ENCODE measurements at regions not wholly inside any gene's neighbourhood (a gene's known extent, or its start where the extent isn't known, plus 50 kb on each side); places are given as distances from the start of the nearest gene placed in this dataset.

- no peak overlapping the region for H3K27ac Mint-ChIP-seq
- ChIA-PET POLR2A (no interaction called here), CTCF (no interaction called here)
- H3K27me3 Mint-ChIP-seq: no peaks in the 10 kb centered on the region
- DNase-seq: no peak
- H2AFZ ChIP-seq (ENCODE audit: insufficient read depth, low read depth, low read length, poor library complexity, severe bottlenecking): no peak overlapping the region
- peaks cover 0 to 7% (median 0%) of the 10 kb centered on the region in 3 donors for H3K9me3 ChIP-seq (ENCODE audit: control extremely low read depth in 1 of 3, control insufficient read depth in 2 of 3, insufficient read depth in 1 of 3, low read length in 2 of 3)
- no peak overlapping the region for H3K4me3 Mint-ChIP-seq
- no peak overlapping the region for H3K27ac ChIP-seq (ENCODE audit: low read length in 2 of 2)
- ATAC-seq (ENCODE audit: low read depth): no peak
- no peaks in the 10 kb centered on the region for H3K36me3 ChIP-seq (replicated peaks in 1 of 2; ENCODE audit: control extremely low read depth in 1 of 2, control insufficient read depth in 1 of 2, extremely low read depth in 1 of 2, insufficient read depth in 2 of 2, low read length in 1 of 2)
- no peaks in the 10 kb centered on the region for H3K79me2 ChIP-seq (ENCODE audit: control insufficient read depth, insufficient read depth, low read length)
- intact Hi-C loops (cut with micrococcal nuclease): no loop called here
- no peaks in the 10 kb centered on the region for H3K4me1 ChIP-seq (ENCODE audit: control insufficient read depth in 2 of 2, insufficient read depth in 2 of 2, low read length in 2 of 2)
- no peaks in the 10 kb centered on the region for H3K4me1 Mint-ChIP-seq
- H4K20me1 ChIP-seq (ENCODE audit: control insufficient read depth, insufficient read depth, low read length, poor library complexity, severe bottlenecking): no peaks in the 10 kb centered on the region
- H3K4me3 ChIP-seq (ENCODE audit: control extremely low read depth in 1 of 5, extremely low read depth in 1 of 5, insufficient read depth in 1 of 5, low read depth in 2 of 5, low read length in 4 of 5): no peak overlapping the region
- WGBS (ENCODE audit: insufficient coverage): no CpG with 5 or more reads among the region's 1 CpG
- TF ChIP-seq EZH2 (IDR thresholded peaks at IDR 0.05; ENCODE audit: borderline replicate concordance, insufficient read depth, low read depth, low read length, poor library complexity, severe bottlenecking) (no peak), CTCF (IDR thresholded peaks at IDR 0.05) (no peak)
- no peaks in the 10 kb centered on the region for H3K9me3 Mint-ChIP-seq (ENCODE audit: insufficient read depth)
- H3K4me2 ChIP-seq (replicated peaks; ENCODE audit: low read depth, low read length, poor library complexity, severe bottlenecking): no peak overlapping the region
- H3K27me3 ChIP-seq (replicated peaks in 1 of 4; ENCODE audit: control extremely low read depth in 1 of 4, control insufficient read depth in 3 of 4, insufficient read depth in 4 of 4, low read length in 3 of 4): no peaks in the 10 kb centered on the region
- no peak overlapping the region for H3K9ac ChIP-seq (ENCODE audit: low read length)
These were observed 309.8 kb downstream of the NFIB start for GRCh38 chr9:14004110-14004509.

GRCh38 chr9:13994240-13994639 is 319.7 kb downstream of the NFIB start:
- Histone ChIP-seq H3K9me3 (ENCODE audit: control extremely low read depth in 1 of 3, control insufficient read depth in 2 of 3, insufficient read depth in 1 of 3, low read length in 2 of 3) (no peaks in the 10 kb centered on the region), H3K4me3 (ENCODE audit: control extremely low read depth in 1 of 5, extremely low read depth in 1 of 5, insufficient read depth in 1 of 5, low read depth in 2 of 5, low read length in 4 of 5) (no peak overlapping the region), H3K27ac (ENCODE audit: low read length in 2 of 2) (no peak overlapping the region), H3K36me3 (replicated peaks in 1 of 2; ENCODE audit: control extremely low read depth in 1 of 2, control insufficient read depth in 1 of 2, extremely low read depth in 1 of 2, insufficient read depth in 2 of 2, low read length in 1 of 2) (no peaks in the 10 kb centered on the region), H3K4me2 (replicated peaks; ENCODE audit: low read depth, low read length, poor library complexity, severe bottlenecking) (no peak overlapping the region), H3K9ac (ENCODE audit: low read length) (no peak overlapping the region), H3K79me2 (ENCODE audit: control insufficient read depth, insufficient read depth, low read length) (no peaks in the 10 kb centered on the region), H2AFZ (ENCODE audit: insufficient read depth, low read depth, low read length, poor library complexity, severe bottlenecking) (no peak overlapping the region), H3K27me3 (replicated peaks in 1 of 4; ENCODE audit: control extremely low read depth in 1 of 4, control insufficient read depth in 3 of 4, insufficient read depth in 4 of 4, low read length in 3 of 4) (no peaks in the 10 kb centered on the region), H4K20me1 (ENCODE audit: control insufficient read depth, insufficient read depth, low read length, poor library complexity, severe bottlenecking) (no peaks in the 10 kb centered on the region), H3K4me1 (ENCODE audit: control insufficient read depth in 2 of 2, insufficient read depth in 2 of 2, low read length in 2 of 2) (no peaks in the 10 kb centered on the region)
- Mint-ChIP-seq H3K9me3 (ENCODE audit: insufficient read depth) (no peaks in the 10 kb centered on the region), H3K4me1 (no peaks in the 10 kb centered on the region), H3K27me3 (no peaks in the 10 kb centered on the region), H3K27ac (no peak overlapping the region), H3K4me3 (no peak overlapping the region)
- ATAC-seq (ENCODE audit: low read depth) (no peak), DNase-seq (no peak)
- intact Hi-C loops (cut with micrococcal nuclease): no loop called here
- no CpG with 5 or more reads among the region's 3 CpGs for WGBS (ENCODE audit: insufficient coverage)
- TF ChIP-seq EZH2 (IDR thresholded peaks at IDR 0.05; ENCODE audit: borderline replicate concordance, insufficient read depth, low read depth, low read length, poor library complexity, severe bottlenecking) (no peak), CTCF (IDR thresholded peaks at IDR 0.05) (no peak)
- CTCF ChIA-PET: no interaction called here
- POLR2A ChIA-PET: no interaction called here

Measured in B cell (primary cell).